HL-60 (cell line): ENCODE measurements at regions not wholly inside any gene's neighbourhood (a gene's known extent, or its start where the extent isn't known, plus 50 kb on each side); places are given as distances from the start of the nearest gene placed in this dataset.

Source experiments
- GABPA ChIP-seq: IDR thresholded peaks from 2 replicates; pipeline ENCODE4 v1.6.1; 2012; ENCODE audit warnings: low read depth
- TF ChIP-seq, protein P1 (sequence below): IDR thresholded peaks from one replicate; pipeline ENCODE4 v1.5.1; 2011; ENCODE audit warnings: low read length, control low read depth, inconsistent platforms; ENCODE audit not compliant: insufficient read depth

DNA sequence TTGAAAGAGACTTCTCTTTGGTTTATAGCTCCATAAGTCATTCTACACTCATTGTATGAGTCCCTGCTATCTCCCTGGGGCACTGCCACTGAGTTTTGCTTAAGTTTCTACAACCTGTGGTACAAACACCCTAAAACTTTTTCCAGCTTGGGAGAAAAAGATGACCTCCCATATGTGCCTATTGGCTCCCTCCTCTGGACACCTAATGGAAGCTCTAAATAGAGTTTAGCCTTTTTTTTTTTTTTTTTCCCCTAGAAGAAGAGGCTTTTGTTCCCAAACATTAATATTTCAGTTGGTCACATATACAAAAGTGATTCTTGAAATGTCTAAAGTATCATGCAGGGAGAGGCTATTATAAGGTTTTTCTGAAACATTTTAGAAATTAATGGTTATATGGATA, 547.2 kb upstream of the TMEFF2 start:
- TF ChIP-seq, protein P1, sequence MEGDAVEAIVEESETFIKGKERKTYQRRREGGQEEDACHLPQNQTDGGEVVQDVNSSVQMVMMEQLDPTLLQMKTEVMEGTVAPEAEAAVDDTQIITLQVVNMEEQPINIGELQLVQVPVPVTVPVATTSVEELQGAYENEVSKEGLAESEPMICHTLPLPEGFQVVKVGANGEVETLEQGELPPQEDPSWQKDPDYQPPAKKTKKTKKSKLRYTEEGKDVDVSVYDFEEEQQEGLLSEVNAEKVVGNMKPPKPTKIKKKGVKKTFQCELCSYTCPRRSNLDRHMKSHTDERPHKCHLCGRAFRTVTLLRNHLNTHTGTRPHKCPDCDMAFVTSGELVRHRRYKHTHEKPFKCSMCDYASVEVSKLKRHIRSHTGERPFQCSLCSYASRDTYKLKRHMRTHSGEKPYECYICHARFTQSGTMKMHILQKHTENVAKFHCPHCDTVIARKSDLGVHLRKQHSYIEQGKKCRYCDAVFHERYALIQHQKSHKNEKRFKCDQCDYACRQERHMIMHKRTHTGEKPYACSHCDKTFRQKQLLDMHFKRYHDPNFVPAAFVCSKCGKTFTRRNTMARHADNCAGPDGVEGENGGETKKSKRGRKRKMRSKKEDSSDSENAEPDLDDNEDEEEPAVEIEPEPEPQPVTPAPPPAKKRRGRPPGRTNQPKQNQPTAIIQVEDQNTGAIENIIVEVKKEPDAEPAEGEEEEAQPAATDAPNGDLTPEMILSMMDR = no peak
- no peak for TF ChIP-seq GABPA
